GM19463 (cell line): ENCODE measurements at regions not wholly inside any gene's neighbourhood (a gene's known extent, or its start where the extent isn't known, plus 50 kb on each side); places are given as distances from the start of the nearest gene placed in this dataset.

Experiments
- ATAC-seq: cut with Tn5 transposase; IDR thresholded peaks from one replicate; pipeline ENCODE4 v1.9.1; 2021; ENCODE audit warnings: mild to moderate bottlenecking, moderate library complexity; ENCODE audit not compliant: unreplicated experiment

DNA sequence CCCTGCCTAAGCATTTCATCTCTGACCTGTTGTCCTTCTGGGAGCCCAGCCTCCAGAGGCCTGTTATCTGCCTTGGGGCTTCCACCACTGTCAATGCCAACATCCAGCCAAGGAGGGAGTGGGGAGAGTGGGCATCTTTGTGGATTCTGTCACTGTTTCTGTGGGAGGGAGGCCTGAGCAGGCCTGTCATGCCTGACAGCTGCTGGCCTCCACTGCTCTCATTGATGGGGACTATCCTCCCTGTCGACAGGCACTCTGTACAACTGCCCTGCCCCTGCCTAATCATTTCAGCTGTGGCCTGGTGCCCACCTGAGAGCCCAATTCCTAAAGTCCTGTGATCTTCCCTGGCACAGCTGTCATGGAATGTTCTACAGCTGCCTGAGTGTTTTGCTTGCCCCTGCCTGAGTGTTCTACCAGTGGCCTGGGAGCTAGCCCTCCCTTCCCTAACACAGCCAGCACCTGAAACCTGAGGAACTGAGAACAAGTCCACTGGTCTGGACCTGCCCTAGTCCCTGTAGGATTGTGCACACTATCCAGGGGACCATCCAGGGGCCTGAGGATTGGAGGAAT, 145.3 kb downstream of the FAM83B start:
- ATAC-seq, result no peak

DNA sequence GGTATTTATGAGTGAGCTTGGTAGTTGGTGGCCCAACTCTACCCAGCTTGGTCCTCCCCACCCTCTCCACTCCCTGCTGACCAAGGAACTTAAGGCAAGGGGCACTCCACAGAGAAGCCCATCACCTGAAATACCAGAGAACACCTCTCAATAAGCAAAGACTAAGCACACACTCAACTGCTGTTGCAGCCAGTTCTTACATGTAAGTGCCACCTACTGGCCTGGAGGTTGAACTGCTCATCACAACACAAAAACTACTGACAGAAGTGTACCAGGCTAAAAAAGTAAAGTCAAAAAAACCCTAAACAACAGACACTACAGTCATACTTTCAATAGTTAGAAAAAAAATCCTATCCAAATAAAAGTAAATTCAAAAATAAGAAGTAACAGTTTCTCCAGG, 146.2 kb downstream of the FAM83B start:
- peak; percentile 57 for ATAC-seq

DNA sequence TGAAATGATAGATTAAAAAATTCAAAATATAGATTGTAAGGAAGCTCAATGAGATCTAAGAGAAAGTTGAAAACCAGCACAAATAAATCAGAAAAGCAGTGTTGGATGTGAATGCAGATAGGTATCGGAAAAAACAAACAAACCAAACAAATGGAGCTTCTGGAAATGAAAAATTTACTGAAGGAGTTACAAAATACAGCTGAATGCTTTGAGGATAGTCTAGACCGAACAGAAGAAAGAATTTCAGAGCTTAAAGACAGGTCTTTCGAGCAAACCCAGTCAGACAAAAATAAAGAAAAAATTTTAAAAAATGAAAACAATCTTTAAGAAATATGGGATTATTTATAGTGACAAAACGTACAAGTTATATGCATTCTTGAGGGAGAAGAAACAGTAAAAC, 146.7 kb downstream of the FAM83B start:
- no peak for ATAC-seq

DNA sequence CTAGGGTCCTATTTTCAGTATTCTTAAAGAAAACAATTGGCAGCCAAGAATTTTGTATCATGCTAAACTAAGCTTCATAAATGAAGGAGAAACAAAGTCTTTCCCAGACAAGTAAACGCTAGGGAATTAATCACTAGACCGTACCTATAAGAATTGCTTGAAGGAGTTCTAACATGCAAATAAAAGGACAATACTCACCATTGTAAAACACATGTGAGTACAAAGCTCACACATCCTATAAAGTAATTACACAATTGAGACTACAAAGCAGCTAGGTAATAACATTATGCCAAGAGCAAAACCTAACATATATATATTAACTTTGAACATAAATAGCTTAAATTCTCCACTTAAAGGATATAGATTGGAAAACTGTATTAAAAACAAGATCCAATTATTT, 147.4 kb downstream of the FAM83B start:
- no peak for ATAC-seq

DNA sequence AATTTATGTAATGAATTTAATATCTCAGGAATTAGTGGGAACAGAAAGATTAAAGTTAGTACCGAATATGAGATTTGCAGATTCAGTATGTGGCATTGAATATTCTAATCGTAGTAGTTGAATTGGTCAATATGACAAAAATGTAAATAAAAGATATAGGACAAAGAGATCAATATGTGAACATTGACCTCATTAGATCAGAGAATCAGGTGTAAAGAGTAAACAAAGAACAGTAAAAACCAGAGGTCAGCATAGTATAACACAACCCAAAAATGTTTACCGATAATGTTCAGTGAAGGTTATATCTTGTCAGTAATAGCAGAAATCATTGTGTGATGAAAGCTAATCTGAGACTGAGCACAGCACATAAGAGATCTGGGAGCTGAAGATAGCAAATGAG, 152.0 kb downstream of the FAM83B start:
- no peak for ATAC-seq

DNA sequence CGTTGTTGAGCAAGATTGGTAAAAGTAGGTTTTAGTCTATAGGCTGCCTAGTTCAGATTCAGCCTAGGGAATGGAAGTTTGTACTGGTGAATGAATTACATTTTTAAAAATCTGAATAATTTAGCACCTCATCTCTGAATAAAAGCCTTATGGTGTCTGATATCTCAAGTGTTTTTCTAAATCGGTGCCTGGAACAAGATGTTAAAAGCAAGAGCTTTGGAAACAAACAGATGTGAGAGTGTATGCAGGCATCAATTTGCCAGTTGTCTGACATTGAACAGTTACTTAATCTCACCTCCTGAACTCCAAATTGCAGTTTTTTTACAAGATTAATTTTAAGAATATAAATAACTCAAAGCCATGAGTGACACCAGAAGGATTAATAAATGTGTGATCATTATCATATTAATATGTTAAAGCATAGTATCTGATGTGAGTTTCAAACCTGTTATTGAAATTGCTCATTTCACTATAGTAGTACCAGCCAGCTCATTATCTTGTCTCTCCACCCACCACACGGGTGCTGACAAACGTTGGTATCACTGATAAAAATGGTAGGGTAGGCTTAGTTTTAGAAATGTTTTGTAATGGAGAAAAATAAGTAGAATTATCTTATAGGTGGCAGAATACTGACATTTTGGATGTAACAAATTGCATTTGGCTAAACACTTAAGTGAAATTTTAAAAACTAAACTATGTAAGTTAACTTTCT, 157.3 kb downstream of the FAM83B start:
- no peak for ATAC-seq

DNA sequence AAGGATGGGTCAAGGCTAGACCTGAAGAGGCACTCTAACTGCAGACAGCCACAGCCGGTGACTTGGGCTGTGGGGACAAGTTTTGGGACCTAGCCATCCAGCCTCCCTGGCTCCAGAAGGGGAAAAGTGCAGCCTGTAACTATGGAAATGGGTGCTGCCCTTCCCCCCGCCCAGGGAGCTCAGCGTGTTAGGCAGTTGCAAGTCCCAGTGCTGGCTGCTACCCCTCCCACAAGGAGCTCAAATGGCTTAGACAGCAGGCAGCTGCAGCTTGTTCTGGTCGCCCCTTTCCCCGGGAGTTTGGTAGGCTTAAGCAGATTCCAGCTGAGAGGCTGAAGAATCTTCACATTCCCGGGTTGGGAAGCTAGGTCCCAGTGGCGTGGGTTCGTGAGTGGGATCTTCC, 162.6 kb downstream of the FAM83B start:
- ATAC-seq, result no peak

DNA sequence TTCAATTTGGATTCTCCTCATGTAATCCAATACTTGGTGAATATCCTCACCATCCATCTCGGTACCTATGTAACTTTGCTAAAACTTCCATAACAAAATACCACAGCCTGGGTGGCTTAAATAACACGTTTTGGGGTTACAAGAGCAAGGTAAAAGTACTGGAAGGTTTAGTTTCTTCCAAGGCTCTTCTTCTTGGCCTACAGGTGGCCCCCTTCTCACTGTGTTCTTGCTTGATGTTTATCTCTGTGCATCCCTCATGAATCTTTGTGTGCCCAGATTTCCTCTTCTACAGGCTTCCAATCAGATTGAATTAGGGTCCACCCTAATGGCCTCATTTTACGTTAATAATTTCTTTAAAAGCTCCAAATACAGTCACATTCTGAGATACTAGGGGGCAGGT, 163.3 kb upstream of the HCRTR2 start:
- no peak for ATAC-seq

DNA sequence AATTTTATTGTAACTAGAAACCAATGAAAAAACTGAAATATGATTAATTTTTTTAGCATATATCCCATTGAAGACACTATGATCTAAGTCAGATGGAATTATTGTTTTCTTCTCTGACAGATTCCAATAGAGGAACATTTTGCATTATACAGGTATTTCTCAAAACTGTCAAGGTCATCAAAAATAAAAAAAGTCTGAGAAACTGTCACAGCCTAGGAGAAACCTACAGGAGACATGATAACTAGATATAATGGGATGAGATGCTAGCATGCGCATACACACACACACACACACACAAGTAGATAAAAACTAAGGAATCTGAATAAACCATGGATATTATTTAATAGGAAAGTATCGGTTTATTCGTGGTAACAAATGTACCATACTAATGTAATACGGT, 161.9 kb upstream of the HCRTR2 start:
- no peak for ATAC-seq

DNA sequence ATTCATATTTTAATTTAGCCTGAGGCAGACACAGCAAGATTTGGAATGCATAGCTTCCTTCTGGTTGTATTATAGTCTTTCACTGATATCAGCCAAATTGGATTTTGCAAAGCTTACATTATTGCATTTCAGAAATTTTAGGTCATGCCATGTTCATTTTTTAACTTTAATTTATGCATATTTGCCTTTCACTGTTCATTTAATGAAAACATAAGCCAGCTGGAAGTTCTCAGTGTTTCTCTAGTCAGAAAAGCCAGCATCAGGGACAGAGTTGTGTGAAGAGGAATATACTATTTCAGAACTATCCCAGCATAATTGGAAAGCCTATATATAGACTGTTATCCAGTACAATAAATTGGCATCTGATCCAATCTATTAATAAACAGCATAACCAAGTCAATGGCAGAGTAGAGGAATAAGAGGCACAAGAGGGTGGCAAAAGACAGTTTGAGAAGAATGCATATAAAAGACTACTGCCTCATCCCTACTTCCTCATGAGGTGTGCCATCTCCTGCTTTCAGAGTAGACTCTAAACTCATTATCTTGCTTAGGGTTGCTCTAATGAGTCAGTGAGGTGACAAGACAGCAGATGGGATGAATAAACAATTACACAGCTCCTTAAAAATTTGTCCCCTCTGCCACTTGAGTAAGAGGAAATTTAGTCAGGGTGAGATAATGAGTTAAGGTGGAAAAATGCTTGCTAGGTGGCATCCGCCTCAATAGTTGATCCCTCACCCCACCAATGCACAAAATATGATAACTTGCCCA, 159.8 kb upstream of the HCRTR2 start:
- no peak for ATAC-seq

DNA sequence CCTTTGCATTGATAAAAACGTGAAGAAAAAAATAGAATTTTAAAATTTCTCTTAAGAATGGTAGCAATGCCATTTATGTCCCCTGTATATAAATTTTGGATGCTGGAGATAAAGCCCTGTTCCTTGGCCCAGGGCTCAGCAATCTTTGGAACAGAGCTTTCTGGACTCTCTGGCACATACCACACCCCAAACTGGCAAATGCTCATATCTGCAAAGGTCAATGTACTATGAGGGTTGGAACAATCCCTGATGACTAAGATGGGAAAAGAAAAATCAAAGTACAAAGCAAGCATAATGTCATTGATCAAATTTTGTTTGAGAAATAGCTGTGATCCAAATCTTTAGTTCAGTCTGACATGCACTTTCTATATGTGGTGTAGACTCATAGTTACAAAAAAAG, 158.1 kb upstream of the HCRTR2 start:
- ATAC-seq, result no peak

DNA sequence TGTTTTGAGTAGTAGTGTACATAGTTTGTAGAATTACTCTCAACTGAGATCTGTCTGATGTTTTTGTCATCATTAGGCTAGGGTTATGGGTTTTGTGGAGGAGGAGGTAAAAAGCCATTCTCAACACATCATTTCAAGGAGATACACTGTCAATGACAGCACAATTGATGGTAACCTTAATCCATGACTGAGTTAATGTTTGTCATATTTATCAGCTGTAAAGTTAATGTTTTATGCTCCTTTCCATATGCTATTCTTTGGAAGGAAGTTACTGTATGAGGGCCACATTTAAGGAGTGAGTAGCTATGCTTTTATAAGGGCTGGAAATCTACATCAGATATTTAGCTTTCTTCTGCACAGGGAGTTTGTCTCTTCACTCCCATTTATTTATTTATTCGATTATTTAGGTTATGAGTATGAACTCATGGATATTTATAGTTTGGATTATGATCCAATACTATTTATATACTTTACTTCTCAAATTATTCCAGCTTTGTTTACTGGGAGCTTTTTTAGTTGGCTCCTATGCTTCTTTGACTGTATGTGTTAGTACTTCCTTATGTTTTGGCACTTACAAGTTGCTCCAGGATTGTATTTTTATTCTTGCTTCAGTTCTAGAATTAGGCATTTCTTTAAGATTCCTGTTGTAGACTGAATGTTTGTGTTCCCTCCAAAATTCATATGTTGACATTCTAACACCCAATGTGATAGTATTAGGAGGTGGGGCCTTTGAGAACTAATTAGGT, 156.6 kb upstream of the HCRTR2 start:
- ATAC-seq, result no peak

DNA sequence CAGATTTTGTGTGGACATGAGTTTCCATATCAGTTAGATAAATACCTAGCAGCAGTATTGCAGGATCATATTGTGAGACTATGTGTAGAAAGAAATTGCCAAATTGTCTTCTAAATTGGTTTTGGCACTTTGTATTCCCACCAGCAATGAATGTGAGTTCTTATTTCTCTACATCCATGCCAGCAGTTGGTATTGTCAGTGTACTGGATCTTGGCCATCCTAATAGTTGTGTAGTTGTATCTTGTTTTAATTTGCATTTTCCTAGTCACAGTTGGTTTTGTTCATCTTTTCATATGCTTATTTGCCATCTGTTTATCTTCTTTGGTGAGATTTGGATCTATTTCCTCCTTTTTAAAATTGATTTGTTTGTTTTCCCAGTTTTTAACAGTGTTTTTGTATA, 154.7 kb upstream of the HCRTR2 start:
- ATAC-seq, result no peak

DNA sequence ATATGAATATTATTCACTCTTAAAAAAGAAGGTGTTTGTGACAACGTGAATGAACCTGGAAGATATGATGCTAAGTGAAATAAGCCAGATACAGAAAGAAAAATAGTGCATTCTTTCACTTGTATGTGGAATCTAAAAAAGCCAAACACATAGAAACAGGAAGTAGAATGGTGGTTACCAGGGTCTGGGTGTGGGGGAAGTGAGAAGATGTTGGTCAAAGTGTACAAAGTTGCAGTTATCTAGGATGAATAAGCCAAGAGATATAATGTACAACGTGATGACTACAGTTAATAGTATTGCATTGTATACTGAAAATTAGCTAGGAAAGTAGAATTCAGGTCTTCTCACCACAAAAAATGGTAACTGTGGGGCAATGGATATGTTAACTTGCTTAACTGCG, 151.1 kb upstream of the HCRTR2 start:
- ATAC-seq, result peak; percentile 65

DNA sequence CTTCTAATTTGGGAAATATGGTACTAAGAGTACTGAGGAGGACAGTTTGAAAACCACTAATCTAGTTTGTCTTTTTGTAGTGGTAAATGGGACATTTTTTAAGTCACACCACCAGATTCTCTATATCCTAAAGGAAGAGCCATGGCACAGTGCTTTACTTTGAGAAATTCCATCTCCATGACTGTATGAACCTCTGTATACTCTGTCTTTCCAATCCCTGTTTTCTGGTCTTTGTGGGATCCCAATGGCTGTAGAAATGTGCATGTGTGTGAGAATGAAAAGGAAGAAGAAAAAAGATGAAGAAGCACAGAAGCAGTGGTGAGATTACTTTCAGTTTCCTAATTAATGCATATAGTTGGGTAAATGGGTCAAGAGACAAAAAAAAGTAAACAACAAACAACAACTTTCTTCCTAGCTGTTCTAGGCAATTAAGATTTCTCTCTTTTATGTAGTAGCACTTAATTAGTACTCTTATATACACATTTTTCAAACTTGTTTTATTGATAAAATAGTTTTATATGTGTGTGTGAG, 141.2 kb upstream of the HCRTR2 start:
- ATAC-seq, result no peak

DNA sequence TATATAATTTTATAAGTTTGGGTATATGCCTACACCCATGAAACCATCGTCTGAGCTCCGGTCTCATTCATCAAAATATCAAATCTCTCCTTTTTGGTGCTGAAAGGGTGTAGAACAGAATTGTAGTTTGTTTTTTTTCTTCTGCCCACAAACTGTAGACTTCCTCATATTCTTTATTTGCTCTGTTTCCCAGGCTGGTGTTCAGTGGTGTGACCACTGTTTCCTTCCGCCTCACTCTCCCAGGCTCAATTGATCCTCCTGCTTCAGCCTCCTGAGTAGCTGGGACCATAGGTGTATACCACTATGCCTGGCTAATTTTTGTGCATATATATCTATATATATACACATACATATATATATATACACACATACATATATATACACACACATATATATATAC, 139.6 kb upstream of the HCRTR2 start:
- ATAC-seq, result no peak

DNA sequence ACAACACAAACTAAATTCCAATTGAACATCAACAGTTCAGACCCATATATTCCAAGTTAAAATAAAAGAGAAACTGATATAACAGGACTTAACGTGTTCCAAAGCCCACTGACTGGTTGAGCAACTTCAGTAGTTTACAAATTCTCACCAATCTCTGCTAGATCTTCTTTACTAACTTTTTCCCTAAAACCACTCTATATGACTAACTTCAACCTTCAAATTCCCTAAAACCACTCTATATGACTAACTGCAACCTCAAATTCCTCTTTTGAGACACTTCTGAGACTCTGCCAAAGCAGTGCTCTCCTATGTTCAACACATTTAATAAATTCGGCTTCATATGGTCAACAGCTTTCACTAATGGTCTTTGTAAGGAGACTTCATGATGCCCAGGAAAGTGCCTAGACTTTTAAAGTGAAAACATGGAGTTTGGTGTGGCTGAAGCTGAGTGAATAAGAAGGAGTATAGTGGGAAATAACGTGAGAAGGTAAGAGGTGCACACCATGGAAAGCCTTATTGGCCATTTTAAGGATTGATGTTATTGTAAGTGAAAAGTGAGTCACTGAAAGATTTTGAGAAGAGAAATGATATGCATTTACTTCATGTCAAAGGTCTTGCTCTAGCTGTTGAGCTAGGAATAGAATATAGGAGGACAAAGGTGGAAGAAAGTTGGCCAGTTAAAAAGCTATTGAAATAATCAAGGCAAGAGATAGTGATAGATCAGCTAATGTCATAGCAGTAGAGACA, 134.0 kb upstream of the HCRTR2 start:
- ATAC-seq, result no peak

DNA sequence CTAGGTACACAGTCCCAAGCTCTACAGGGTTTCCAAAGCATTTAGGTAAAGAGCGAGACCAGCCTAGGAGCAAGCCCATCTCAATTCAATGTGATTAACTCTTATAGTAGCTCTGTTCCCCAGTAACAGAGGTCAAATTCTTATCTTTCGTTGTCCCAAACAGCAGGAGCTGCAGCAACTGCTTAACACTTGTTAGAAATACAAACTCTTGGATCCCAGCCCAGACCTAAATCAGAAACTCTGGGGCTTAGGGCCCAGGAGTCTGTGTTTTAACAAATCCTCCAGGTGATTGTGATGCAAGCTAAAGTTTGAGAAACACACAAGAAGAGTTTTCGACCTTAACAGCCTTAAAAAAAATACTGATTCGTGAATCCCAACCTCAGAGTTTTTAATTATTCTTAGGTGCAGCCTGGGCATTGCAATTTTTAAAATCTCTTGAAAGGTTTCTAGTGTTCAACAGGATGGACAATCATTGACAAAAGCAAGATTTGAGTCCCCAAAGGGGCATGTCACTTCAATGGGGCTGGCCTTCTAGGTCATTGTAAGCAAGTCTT, 127.4 kb upstream of the HCRTR2 start:
- ATAC-seq, result no peak

DNA sequence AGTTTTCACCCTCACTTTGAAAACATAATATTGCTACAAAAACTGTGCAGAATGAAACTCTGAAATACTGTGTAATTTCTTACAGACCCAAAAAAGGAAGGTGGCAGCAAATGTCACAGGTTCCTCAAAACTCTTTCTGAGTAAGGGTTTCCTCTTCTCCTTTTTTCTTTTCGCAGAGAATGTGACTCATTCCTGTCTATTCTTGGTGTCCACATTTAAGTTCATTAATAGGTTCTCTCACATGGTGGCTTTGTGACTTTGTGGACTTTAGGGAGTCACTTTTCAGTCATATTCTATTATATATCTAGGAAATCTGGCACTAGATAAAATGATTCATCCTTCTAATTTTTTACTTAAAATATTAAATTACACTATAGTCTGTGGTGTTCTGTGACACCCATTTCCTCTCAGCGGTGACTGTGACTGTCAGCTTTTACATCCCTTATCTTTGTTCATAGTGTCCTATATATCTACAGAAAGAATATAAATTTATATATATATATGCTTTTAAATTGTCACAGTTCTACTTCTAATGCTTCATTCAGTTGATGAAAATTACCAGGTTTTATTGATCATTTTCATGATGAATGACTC, 126.8 kb upstream of the HCRTR2 start:
- ATAC-seq, result peak; percentile 79

DNA sequence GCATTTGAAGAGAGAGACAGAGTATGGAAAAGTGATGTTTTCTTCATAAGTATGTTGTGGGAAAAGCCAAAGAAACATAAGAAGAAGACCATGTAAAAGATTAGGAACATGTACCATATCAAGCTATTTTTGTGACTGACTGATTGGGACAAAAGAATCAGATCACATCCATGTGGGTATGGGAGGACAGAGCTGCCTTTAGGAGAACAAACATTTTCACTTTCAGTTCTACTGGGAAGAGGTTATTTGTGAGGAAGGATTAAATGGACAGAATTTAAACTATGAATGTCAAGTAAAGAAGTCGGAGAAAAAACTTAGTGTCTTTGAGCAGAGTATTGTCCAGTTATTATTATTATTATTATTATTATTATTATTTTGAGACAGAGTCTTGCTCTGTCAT, 124.4 kb upstream of the HCRTR2 start:
- ATAC-seq, result no peak
